Fibroblast of peridontal ligament (primary cell): ENCODE measurements at regions not wholly inside any gene's neighbourhood (a gene's known extent, or its start where the extent isn't known, plus 50 kb on each side); places are given as distances from the start of the nearest gene placed in this dataset.

ENCODE experiments used
- DNase-seq: peaks from one replicate; pipeline ENCODE4 v3.0.0-alpha.2; 2010; ENCODE audit errors: extremely low read depth

- no peak for DNase-seq
Measured at GRCh38 chr4:63632858-63633257, 776.4 kb downstream of the TECRL start.

- DNase-seq, result no peak
Measured at GRCh38 chr4:63620271-63620670, 789.0 kb downstream of the TECRL start.

GRCh38 chr4:63619771-63620170 is 789.5 kb downstream of the TECRL start:
- no peak for DNase-seq

GRCh38 chr4:63618883-63619718 is 790.1 kb downstream of the TECRL start:
- DNase-seq, result no peak

GRCh38 chr4:63607169-63607872 is 801.9 kb downstream of the TECRL start:
- DNase-seq, result no peak

GRCh38 chr4:63589796-63590195 is 819.5 kb downstream of the TECRL start:
- DNase-seq, result no peak

GRCh38 chr4:63583561-63583960 is 825.7 kb downstream of the TECRL start:
- no peak for DNase-seq

- no peak for DNase-seq
Measured at GRCh38 chr4:63583007-63583406, 826.2 kb downstream of the TECRL start.

- DNase-seq, result no peak
Measured at GRCh38 chr4:63580796-63581475, 828.3 kb downstream of the TECRL start.

GRCh38 chr4:63578383-63578782 is 830.9 kb downstream of the TECRL start:
- no peak for DNase-seq

- DNase-seq, result no peak
Measured at GRCh38 chr4:63566658-63567057, 842.6 kb downstream of the TECRL start.

- DNase-seq, result no peak
Measured at GRCh38 chr4:63563288-63564014, 845.8 kb downstream of the TECRL start.

- no peak for DNase-seq
Measured at GRCh38 chr4:63558709-63559108, 850.5 kb downstream of the TECRL start.

- no peak for DNase-seq
Measured at GRCh38 chr4:63556332-63556731, 852.9 kb downstream of the TECRL start.

- DNase-seq, result no peak
Measured at GRCh38 chr4:63553123-63553522, 856.1 kb downstream of the TECRL start.

- no peak for DNase-seq
Measured at GRCh38 chr4:63541828-63542227, 867.4 kb downstream of the TECRL start.

- no peak for DNase-seq
Measured at GRCh38 chr4:63529581-63530337, 879.5 kb downstream of the TECRL start.

- no peak for DNase-seq
Measured at GRCh38 chr4:63528256-63528991, 880.8 kb downstream of the TECRL start.

GRCh38 chr4:63526251-63526650 is 883.0 kb downstream of the TECRL start:
- no peak for DNase-seq

GRCh38 chr4:63524764-63525163 is 884.5 kb downstream of the TECRL start:
- no peak for DNase-seq
